Gastrocnemius medialis (tissue), 4 donors: ENCODE measurements at regions not wholly inside any gene's neighbourhood (a gene's known extent, or its start where the extent isn't known, plus 50 kb on each side); places are given as distances from the start of the nearest gene placed in this dataset.

Source experiments
- ATAC-seq, 2 donors: fragments of 150-250 bp; one replicate each; pipeline ENCODE4 v1.9.1; 2016
- DNase-seq, 2 donors: peaks; one replicate each; pipeline ENCODE4 v3.0.0-alpha.2; 2019
- H3K27ac ChIP-seq, 4 donors: fragments of 200-600 bp; sonication (generic); 1 replicate in 1 of 4; 2 replicates in 3 of 4; pipeline ENCODE4 v1.5.1; 2016 to 2018; ENCODE audit warnings: mild to moderate bottlenecking in 2 of 4, moderate library complexity in 1 of 4
- H3K27me3 ChIP-seq, 3 donors: fragments of 200-600 bp; sonication (generic) in 2 of 3; 1 replicate in 1 of 3; 2 replicates in 2 of 3; pipeline versions ENCODE4 v1.5.1 to v1.6.0; 2016 to 2019; ENCODE audit warnings: mild to moderate bottlenecking in 1 of 3, moderate library complexity in 1 of 3
- H3K36me3 ChIP-seq, 2 donors: fragments of 200-600 bp; sonication (generic) in 1 of 2; one replicate each; pipeline ENCODE4 v1.5.1; 2017 to 2018
- H3K4me1 ChIP-seq, 2 donors: fragments of 200-600 bp; sonication (generic) in 1 of 2; one replicate each; pipeline ENCODE4 v1.5.1; 2016 to 2017; ENCODE audit warnings: mild to moderate bottlenecking in 2 of 2
- H3K4me3 ChIP-seq, 4 donors: fragments of 200-600 bp; sonication (generic) in 3 of 4; 1 replicate in 1 of 4; 2 replicates in 3 of 4; pipeline ENCODE4 v1.5.1; 2016 to 2019; ENCODE audit warnings: mild to moderate bottlenecking in 2 of 4
- H3K9me3 ChIP-seq, 3 donors: fragments of 200-600 bp; sonication (generic) in 2 of 3; 1 replicate in 1 of 3; 2 replicates in 2 of 3; pipeline ENCODE4 v1.5.1; 2016 to 2019
- POLR2A ChIP-seq, 2 donors: fragments of 450-650 bp; IDR thresholded peaks; one replicate each; pipeline ENCODE4 v1.6.1; 2017; ENCODE audit warnings: antibody characterized with exemption in 2 of 2, mild to moderate bottlenecking in 2 of 2, moderate library complexity in 2 of 2
- in situ Hi-C, 4 donors: fragments of 200-750 bp; cut with MboI; loops; one replicate each; pipeline versions ENCODE4 v1.15.0 to v1.8.0; 2017; ENCODE audit warnings: low sequenced_read_pairs in 4 of 4
- intact Hi-C: fragments of 100-400 bp; cut with DNase I; formaldehyde crosslinking; loops from one replicate; pipeline ENCODE4 v1.15.1; 2023; ENCODE audit warnings: low total_unique reads
- TF ChIP-seq, protein P1 (sequence below), 5 experiments: fragments of 450-650 bp in 3 of 5; fragments of 200-600 bp in 2 of 5; sonication (generic) in 2 of 5; IDR thresholded peaks in 4 of 5; conservative IDR thresholded peaks in 1 of 5; 1 replicate in 4 of 5; 2 replicates in 1 of 5; pipeline ENCODE4 v1.5.1; 2016 to 2019; ENCODE audit warnings: antibody characterized with exemption in 5 of 5, mild to moderate bottlenecking in 3 of 5, moderate library complexity in 3 of 5

DNA sequence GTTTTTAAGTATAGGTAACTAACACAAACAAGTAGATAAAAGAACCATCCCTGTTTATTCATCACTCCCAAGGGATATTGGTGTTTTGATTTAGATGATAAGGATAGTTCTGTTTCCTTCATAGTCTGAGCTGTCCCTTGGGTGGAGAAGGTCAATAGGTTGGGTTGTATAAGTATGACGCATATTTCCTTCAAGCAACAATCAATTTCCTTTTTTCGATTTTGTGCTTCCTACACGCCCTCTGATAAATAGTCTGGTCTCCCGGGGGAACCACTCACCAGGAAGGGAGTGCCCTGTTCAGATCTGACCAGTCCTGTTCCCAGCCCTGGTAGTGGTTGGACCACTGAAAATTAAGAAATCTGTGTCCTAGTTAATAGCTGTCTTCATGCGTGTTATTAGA lies 378.8 kb upstream of the FAR2 start:
- Histone ChIP-seq H3K36me3 (no peaks in the 10 kb centered on the region), H3K4me3 (no peak overlapping the region), H3K27me3 (no peaks in the 10 kb centered on the region), H3K9me3 (no peaks in the 10 kb centered on the region), H3K27ac (peak overlapping the region in 2 of 4 donors; percentile 23 to 45), H3K4me1 (no peaks in the 10 kb centered on the region)
- TF ChIP-seq, protein P1, sequence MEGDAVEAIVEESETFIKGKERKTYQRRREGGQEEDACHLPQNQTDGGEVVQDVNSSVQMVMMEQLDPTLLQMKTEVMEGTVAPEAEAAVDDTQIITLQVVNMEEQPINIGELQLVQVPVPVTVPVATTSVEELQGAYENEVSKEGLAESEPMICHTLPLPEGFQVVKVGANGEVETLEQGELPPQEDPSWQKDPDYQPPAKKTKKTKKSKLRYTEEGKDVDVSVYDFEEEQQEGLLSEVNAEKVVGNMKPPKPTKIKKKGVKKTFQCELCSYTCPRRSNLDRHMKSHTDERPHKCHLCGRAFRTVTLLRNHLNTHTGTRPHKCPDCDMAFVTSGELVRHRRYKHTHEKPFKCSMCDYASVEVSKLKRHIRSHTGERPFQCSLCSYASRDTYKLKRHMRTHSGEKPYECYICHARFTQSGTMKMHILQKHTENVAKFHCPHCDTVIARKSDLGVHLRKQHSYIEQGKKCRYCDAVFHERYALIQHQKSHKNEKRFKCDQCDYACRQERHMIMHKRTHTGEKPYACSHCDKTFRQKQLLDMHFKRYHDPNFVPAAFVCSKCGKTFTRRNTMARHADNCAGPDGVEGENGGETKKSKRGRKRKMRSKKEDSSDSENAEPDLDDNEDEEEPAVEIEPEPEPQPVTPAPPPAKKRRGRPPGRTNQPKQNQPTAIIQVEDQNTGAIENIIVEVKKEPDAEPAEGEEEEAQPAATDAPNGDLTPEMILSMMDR (IDR thresholded peaks at IDR 0.05 in 4 of 5, conservative IDR thresholded peaks at IDR 0.05 in 1 of 5) = no peak
- no peak for TF ChIP-seq POLR2A (IDR thresholded peaks at IDR 0.05)
- in situ Hi-C loops = no loop called here
- no peak for DNase-seq
- intact Hi-C loops = no loop called here
- peak; percentile 52 to 72 for ATAC-seq

DNA sequence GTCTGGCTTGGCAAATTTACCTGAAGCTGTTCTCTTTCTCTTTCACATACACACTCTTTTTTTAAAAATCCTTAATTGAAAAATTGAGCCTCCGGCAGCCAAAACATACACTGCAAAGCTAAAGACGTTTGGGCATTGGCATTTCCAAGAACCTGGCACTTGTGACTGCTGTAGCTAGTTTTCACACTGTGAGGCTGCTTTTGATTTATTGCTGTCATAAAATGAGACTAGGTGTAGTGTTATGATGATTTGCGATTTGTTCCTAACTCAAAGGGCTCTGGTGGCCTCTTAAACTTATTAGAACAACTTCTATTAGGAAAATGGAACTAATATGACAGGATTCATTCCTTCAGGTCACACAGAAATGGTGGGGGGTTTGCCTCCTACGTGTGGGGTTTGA lies 377.1 kb upstream of the FAR2 start:
- Histone ChIP-seq H3K27ac (no peak overlapping the region), H3K4me1 (no peaks in the 10 kb centered on the region), H3K9me3 (no peaks in the 10 kb centered on the region), H3K36me3 (no peaks in the 10 kb centered on the region), H3K27me3 (no peaks in the 10 kb centered on the region), H3K4me3 (no peak overlapping the region)
- no peak for ATAC-seq
- DNase-seq = no peak
- TF ChIP-seq, protein P1 (IDR thresholded peaks at IDR 0.05 in 4 of 5, conservative IDR thresholded peaks at IDR 0.05 in 1 of 5) = no peak
- TF ChIP-seq POLR2A (IDR thresholded peaks at IDR 0.05) = no peak
- intact Hi-C loops = no loop called here
- in situ Hi-C loops = no loop called here

DNA sequence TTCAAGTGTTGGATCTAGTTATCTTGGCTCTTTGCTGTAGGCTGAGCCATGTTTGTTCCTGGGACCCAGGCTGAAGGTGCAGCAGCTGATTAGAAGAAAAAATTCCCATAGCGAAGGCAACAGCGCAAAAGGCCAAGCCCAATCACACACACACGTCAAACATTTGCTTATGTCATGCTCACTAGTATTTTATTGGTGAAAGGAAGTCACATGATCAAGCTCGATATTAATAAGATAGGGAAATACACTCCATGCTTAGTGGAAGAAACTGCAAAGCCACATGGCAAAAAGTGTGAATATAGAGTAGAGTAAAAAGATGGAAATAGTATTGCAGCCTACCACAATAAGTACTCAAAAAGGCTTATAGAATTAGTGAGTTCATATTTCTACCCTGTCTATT lies 373.5 kb upstream of the FAR2 start:
- Histone ChIP-seq H3K4me1 (no peaks in the 10 kb centered on the region), H3K27me3 (no peaks in the 10 kb centered on the region), H3K4me3 (no peak overlapping the region), H3K9me3 (no peaks in the 10 kb centered on the region), H3K27ac (no peak overlapping the region), H3K36me3 (no peaks in the 10 kb centered on the region)
- intact Hi-C loops = no loop called here
- no peak for DNase-seq
- ATAC-seq = no peak
- in situ Hi-C loops = no loop called here
- TF ChIP-seq POLR2A (IDR thresholded peaks at IDR 0.05) = no peak
- TF ChIP-seq, protein P1 (IDR thresholded peaks at IDR 0.05 in 4 of 5, conservative IDR thresholded peaks at IDR 0.05 in 1 of 5) = no peak

DNA sequence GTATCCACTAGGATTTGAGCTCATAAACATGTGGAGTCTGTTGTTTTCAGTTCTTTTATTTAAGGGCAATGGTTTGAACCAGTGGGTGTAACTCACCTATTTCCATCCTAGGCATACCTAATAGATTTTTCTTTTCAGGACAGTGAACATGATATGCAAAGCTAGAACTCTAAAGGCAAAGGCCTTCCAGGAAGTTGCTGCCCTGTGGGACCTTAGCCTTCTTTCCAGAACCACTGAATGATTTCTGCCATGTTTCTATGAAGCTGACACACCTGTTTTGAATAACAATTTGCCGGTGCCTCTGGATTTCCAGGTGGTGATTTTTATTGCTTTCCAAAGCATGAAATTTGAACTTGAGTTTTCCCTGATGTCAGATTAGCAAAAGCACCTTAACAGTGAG lies 372.9 kb upstream of the FAR2 start:
- ATAC-seq = no peak
- in situ Hi-C loops = no loop called here

More for the DNA sequence above, 372.9 kb upstream of the FAR2 start:
- H3K27ac ChIP-seq = no peak overlapping the region
- H3K27me3 ChIP-seq = no peaks in the 10 kb centered on the region
- no peaks in the 10 kb centered on the region for H3K9me3 ChIP-seq
- TF ChIP-seq POLR2A (IDR thresholded peaks at IDR 0.05) = no peak
- TF ChIP-seq, protein P1 (IDR thresholded peaks at IDR 0.05 in 4 of 5, conservative IDR thresholded peaks at IDR 0.05 in 1 of 5) = no peak
- intact Hi-C loops = no loop called here
- H3K4me1 ChIP-seq = no peaks in the 10 kb centered on the region
- no peaks in the 10 kb centered on the region for H3K36me3 ChIP-seq
- H3K4me3 ChIP-seq = no peak overlapping the region
- no peak for DNase-seq
